ENCODE measurements at regions not wholly inside any gene's neighbourhood (a gene's known extent, or its start where the extent isn't known, plus 50 kb on each side); places are given as distances from the start of the nearest gene placed in this dataset.

GRCh38 chr5:36482812-36483211 is 123.6 kb upstream of the SLC1A3 start:
- TF ChIP-seq EZH2 (IDR thresholded peaks at IDR 0.05): no peak
- no peak for TF ChIP-seq CTCF (IDR thresholded peaks at IDR 0.05)

Data from neural progenitor cell (in vitro differentiated cells).